ENCODE measurements at regions not wholly inside any gene's neighbourhood (a gene's known extent, or its start where the extent isn't known, plus 50 kb on each side); places are given as distances from the start of the nearest gene placed in this dataset.

DNA sequence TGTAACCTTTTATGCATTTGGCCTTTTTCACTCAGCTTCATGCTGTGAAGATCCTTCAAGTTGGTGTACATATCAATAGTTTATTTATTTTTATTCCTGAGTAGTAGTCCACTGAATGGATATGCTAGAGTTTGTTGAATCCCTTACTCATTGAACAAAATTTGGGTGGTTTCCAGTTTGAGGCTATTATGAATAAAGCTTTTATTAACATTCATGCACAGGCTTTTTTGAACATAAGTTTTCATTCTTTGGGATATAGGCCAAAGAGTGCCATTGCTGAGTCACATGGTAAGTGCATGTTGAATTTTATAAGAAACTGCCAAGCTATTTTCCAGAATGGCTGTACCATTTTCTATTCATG, 59.5 kb upstream of the CAPRIN2 start:
- TF ChIP-seq CTCF (IDR thresholded peaks at IDR 0.05; ENCODE audit: poor library complexity), result no peak
- TF ChIP-seq EZH2 (IDR thresholded peaks at IDR 0.05; ENCODE audit: borderline replicate concordance), result no peak
- TF ChIP-seq EZH2phosphoT487 (IDR thresholded peaks at IDR 0.05; ENCODE audit: low read depth, severe bottlenecking, unreplicated experiment), result no peak

Data from hepatocyte (in vitro differentiated cells).